ENCODE measurements at regions not wholly inside any gene's neighbourhood (a gene's known extent, or its start where the extent isn't known, plus 50 kb on each side); places are given as distances from the start of the nearest gene placed in this dataset.

DNA sequence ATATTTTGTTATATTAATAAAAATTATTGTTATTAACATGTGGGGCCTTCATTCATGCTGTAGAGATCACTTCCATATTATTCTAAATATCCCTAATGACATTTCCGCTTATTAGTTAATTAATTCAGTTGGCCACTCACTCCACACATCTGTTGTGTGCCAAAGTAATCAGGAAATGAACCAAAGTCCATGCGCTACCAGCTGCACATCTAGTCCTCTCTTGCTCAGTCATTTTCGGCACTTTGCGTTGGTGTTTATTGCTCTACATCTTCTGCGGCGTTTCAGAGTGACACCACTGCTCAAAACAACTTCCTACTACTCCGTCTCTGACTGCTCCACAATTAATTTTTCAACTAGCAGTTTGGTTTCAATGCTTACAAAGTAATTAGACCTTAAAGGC, 101.4 kb upstream of the ZFHX3 start (continued):
- TF ChIP-seq, protein P1, sequence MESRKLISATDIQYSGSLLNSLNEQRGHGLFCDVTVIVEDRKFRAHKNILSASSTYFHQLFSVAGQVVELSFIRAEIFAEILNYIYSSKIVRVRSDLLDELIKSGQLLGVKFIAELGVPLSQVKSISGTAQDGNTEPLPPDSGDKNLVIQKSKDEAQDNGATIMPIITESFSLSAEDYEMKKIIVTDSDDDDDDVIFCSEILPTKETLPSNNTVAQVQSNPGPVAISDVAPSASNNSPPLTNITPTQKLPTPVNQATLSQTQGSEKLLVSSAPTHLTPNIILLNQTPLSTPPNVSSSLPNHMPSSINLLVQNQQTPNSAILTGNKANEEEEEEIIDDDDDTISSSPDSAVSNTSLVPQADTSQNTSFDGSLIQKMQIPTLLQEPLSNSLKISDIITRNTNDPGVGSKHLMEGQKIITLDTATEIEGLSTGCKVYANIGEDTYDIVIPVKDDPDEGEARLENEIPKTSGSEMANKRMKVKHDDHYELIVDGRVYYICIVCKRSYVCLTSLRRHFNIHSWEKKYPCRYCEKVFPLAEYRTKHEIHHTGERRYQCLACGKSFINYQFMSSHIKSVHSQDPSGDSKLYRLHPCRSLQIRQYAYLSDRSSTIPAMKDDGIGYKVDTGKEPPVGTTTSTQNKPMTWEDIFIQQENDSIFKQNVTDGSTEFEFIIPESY (IDR thresholded peaks at IDR 0.05; ENCODE audit: extremely low read depth, insufficient replicate concordance, low read length), result no peak
- TF ChIP-seq, protein P2, sequence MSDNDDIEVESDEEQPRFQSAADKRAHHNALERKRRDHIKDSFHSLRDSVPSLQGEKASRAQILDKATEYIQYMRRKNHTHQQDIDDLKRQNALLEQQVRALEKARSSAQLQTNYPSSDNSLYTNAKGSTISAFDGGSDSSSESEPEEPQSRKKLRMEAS (IDR thresholded peaks at IDR 0.05), result no peak
- TF ChIP-seq, protein P3, sequence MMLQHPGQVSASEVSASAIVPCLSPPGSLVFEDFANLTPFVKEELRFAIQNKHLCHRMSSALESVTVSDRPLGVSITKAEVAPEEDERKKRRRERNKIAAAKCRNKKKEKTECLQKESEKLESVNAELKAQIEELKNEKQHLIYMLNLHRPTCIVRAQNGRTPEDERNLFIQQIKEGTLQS (IDR thresholded peaks at IDR 0.05), result no peak
- TF ChIP-seq SP1 (IDR thresholded peaks at IDR 0.05; ENCODE audit: low read depth), result no peak
- TF ChIP-seq YY1 (IDR thresholded peaks at IDR 0.05; ENCODE audit: extremely low read depth, insufficient replicate concordance, low read depth, low read length), result no peak
- TF ChIP-seq EZH2phosphoT487 (IDR thresholded peaks at IDR 0.05; ENCODE audit: borderline replicate concordance), result no peak
- TF ChIP-seq SRF (IDR thresholded peaks at IDR 0.05; ENCODE audit: low read depth), result no peak
- TF ChIP-seq SIN3A (IDR thresholded peaks at IDR 0.05; ENCODE audit: low read depth), result no peak

DNA sequence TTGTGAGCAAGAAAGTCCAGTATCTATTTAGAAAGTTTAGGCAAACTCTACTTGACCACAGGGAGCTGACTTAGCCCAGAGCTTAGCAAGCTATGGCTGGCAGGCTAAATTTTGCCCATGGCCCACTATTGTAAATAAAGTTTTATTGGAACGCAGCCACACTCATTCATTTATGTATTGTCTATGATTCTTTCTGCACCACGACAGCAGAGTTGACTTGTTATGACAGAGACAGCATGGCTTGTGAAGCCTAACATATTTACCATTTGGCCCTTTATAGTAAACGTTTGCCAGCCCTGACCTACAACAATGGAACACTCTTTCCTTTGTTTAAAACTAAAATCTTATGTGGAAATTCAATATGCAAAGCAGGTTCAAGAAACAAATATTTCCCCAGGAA, 100.0 kb upstream of the ZFHX3 start:
- no peaks in the 10 kb centered on the region for H3K9me2 ChIP-seq (ENCODE audit: insufficient read depth)
- ATAC-seq (no peak), DNase-seq (ENCODE audit: low read depth, low spot score) (no peak)
- H3K27me3 ChIP-seq (ENCODE audit: insufficient read depth, low read length), result 0 out of 2 replicates have a peak, but pooled peaks cover 8% of the 10 kb centered on the region
- H3K4me3 ChIP-seq (replicated peaks in 1 of 2; ENCODE audit: low read depth in 1 of 2, low read length in 2 of 2), result no peak overlapping the region
- H3K27ac ChIP-seq (ENCODE audit: low read depth, low read length), result no peak overlapping the region
- no peaks in the 10 kb centered on the region for H4K20me1 ChIP-seq (ENCODE audit: insufficient read depth)
- RAD21 ChIA-PET (ENCODE audit: low non-redundant PET in 1 of 2, low total read pairs in 2 of 2, uncharacterized antibody in 2 of 2, unreplicated experiment in 2 of 2), result no interaction called here
- no peak overlapping the region for H3K4me2 ChIP-seq (ENCODE audit: low read length)
- H3K36me3 ChIP-seq (ENCODE audit: control insufficient read depth in 1 of 2, insufficient read depth in 2 of 2, low read length in 2 of 2), result no peaks in the 10 kb centered on the region
- BruUV-seq (replicated peaks), result no TSS peak
- POLR2A ChIA-PET, result no interaction called here
- no peak overlapping the region for H2AFZ ChIP-seq (ENCODE audit: low read depth, low read length, poor library complexity, severe bottlenecking)
- intact Hi-C loops (cut with micrococcal nuclease), result no loop called here
- CTCF ChIA-PET, result no interaction called here
- H3K79me2 ChIP-seq (ENCODE audit: insufficient read depth, low read length), result no peaks in the 10 kb centered on the region
- H3K4me1 ChIP-seq (ENCODE audit: control insufficient read depth in 1 of 2, insufficient read depth in 2 of 2, low read length in 2 of 2), result no peaks in the 10 kb centered on the region
- H3K9ac ChIP-seq (ENCODE audit: low read length), result no peak overlapping the region
- no peak for TF ChIP-seq EZH2 (IDR thresholded peaks at IDR 0.05)
- H3K9me3 ChIP-seq (ENCODE audit: control insufficient read depth in 1 of 2, insufficient read depth in 1 of 2, low read depth in 1 of 2, low read length in 2 of 2), result no peaks in the 10 kb centered on the region
